GM18867 (cell line): ENCODE measurements at regions not wholly inside any gene's neighbourhood (a gene's known extent, or its start where the extent isn't known, plus 50 kb on each side); places are given as distances from the start of the nearest gene placed in this dataset.
"Not testable (repeated sequence)": the region's sequence is repeated elsewhere in the genome, so short reads cannot be mapped to it uniquely, and the experiment has no call there.

Experiments
- ATAC-seq: cut with Tn5 transposase; IDR thresholded peaks from one replicate; pipeline ENCODE4 v1.9.1; 2021; ENCODE audit warnings: mild to moderate bottlenecking, moderate library complexity; ENCODE audit not compliant: unreplicated experiment

DNA sequence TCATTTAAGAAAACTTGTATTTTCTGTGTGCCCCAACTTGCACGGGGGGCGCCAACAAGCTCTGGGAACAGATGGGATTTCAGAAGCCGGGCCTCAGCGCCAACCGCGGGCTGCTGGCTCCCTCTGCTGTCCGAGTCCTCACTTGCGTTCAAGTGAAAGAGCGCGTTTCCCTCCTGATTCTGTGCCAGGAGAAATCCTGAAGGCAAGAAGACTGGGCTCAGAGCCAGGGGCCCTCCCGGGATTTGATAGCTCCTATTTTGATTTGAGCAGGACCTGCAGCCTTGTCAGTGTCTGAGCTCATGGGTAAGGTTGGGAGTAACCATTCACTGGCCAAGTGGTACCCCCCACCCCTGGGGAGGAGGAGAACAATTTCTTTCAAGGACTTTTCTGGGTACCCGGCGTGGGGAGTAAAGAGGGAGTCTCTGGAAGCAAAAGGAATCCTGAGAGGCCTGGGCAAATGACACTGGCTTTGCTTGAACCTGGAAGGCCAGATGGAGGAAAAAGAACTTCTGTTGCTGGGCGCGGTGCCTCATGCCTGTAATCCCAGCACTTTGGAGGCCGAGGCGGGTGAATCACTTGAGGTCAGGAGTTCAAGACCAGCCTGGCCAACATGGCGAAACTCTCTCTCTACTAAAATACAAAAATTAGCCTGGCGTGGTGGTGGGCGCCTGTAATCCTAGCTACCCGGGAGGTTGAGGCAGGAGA lies 179.0 kb upstream of the RGS6 start:
- ATAC-seq: no peak

DNA sequence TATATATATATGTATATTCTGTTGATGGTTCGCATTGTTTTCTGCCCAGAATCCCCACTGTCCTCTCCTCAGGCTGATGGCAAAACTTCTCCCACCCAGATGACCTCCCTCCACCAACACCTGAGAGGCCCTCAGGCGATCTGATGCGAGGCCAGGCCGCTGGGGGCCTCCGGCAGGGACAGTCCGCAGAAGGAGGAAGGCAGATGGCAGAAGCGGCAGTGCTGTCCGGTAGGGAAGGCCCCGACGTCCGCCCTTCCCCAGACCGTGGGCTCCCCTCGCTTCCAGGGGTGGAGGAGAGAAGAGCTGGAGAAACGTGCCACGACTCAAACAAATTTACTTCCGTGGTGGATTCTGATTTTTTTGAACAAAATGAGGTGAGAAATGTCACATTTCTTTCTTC lies 178.3 kb upstream of the RGS6 start:
- no peak for ATAC-seq

DNA sequence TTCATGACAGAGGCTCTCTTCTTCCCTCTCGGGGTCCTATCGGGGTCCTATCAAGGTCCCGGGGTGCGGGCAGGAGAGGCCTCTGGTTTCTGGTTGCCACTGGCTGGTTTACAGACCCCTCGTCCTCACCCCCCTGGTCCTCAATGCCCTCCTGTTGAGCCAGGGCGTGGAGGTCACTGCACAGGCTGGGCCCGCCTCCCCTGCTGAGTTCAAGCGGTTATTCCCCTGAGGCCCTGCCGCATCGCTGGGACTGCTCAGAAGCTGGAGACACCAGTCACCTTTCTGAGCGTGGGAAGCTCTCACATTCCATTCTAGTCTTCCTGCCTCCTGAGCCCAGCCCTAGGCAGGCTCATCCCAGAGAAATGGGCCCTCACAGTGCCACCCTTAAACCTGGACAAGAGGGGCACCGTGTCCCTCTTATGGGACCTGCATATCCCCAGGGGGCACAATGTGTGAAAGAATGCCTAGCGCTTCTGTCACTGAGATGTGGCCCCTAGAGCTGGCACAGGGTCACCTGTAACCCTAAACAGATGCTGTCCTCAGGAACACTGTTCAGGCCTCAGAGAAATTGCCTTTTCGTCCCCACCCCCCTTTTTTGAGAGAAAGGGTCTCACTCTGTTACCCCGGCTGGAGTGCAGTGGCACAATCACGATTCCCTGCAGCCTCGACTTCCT lies 177.7 kb upstream of the RGS6 start:
- ATAC-seq: no peak

DNA sequence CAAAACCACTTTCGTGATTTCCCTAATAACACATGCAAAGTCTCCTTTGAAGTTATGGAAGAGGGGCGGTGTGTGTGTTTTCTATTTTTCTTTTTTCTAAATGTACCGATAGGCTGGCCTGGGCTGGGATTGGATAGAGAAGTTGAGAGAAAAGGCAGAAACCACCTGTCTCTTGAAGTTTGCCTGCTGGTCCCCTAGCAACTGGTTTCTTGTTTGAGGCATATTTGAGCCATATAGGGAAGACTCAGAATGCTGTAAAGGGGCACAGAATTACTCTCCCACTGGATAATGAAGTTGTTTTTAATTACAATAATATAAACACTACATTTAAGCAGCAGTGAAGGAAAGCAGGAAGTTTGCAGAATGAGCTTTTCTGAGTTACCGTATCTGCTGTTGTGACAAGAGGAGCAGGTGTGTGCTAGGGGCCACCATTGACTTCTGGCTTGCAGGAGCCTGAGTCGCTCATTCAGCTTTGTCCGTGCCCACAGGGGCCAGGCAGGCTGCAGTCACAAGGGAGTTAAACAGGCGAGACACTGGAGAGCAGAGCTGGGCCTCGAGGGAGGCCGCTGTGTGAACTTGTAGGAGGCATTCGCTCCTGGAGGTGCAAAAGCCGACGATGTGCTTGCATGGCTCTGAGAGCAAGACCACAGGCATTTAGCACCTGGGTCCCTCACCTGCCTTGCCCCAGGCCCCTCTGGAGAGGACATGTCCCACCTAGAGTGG lies 173.8 kb upstream of the RGS6 start:
- ATAC-seq: no peak

DNA sequence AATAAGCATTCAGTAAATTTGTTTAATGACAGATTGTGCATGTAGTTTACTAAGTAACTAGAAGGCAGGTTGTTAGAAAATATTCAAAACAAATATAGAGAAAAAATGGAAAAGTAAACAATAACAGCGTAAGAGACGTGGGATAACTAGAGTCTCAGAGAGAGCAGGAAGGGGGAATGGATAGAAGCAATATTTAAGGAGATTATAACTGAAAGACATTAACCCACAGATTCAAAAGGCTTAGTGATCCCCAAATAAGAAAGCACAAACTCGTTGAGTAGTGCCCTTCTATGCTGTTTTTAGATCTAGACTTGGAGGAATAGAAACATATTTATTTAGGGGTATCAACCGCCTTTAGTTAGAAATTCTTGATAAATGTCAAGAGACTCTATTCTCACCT lies 169.7 kb upstream of the RGS6 start:
- ATAC-seq: no peak

DNA sequence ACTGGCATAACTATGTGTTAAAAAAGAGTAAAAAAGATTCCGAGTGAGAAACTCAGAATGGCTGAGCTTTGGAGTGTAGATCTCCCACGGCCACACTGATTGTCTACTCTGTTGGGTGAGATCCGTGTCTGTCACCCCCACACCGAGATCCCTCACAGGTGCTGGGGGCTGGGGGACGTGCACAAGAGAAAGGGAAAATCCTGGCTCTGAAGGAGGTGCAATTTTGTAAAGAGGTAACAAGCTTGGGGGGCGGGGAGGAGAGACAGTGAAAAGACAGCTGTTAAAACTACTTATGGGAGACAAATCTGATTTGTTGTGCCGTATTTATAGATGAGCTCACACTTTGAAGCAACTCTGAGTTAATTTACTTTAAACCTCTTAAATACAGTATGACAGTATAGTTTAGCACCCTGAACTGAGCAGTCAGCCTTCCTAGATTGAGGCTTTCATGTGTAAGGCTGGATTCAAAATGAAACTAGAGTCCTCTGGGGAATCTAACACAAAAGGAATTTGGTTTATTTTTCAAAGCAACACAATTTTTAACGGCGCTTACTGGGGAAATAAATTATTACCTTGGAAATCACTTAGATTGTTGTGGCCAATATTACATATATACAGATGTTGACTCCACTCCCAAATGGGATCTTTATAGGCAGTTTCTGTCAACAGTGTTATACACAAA lies 167.4 kb upstream of the RGS6 start:
- ATAC-seq: no peak

DNA sequence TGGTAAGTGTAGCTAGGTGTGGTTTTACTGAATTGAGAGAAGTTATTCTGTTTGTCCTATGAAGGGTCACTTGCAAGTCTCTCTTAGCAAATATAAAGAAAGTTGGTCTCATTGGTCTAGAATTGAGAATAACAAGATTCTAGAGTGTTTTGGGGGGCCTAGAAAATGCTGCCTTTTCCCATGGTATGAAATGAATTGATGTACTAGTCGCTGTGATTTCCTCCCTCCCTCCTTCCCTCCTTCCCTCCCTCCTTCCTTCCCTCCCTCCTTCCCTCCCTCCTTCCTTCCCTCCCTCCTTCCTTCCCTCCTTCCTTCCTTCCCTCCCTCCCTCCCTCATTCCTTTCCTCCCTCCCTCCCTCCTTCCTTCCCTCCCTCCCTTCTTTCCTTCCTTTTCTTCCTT lies 166.7 kb upstream of the RGS6 start:
- no peak for ATAC-seq

DNA sequence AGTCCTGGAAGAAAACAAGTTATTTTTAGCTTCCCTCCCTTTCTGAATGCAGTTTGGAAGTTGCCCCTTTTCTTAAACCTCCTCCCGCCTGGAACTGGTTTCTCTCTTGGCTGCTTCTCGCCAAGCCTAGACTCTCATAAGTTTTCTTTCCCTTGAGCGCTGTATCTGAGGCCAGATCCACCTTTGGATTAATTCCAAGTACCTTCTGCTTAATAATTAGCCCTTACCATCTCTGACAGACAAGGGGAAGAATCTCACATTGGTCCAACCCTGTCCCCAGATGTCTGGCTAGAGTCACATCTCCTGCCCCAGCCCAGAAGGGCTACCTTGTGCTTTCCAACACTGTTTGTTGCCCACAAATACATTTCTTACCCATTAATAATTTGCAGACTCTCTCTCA lies 161.8 kb upstream of the RGS6 start:
- no peak for ATAC-seq

DNA sequence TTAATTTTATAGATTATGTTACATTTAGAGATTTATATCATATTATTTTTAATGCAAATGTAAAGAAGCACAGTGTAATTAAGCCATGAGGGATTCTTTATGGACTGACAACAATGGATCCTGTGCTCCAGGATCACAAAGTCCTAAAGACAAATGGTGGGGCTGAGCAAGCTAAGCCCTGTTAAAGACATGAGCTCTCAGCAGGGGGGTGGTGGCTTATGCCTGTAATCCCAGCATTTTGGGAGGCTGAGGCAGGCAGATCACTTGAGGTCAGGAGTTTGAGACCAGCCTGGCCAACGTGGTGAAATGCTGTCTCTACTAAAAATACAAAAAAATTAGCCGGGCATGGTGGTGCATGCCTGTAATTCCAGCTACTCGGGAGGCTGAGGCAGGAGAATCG lies 160.8 kb upstream of the RGS6 start:
- not testable (repeated sequence) for ATAC-seq

DNA sequence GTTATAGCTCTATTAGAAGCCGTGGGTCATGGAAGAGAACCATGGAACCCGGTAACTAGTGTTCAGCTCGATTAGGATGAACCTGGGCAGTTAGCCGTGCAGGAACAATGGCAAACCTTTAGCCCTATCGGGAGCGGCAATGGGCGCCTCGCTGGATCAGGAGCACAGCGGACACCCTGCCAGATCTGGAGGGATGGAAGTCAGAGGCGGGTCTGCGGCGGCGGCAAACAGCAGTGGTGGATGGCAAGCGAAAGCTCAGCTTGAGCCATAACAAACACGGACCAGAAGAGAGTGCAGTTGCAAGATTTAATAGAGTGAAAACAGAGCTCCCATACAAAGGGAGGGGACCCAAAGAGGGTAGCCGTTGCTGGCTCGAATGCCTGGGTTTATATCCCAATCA lies 160.2 kb upstream of the RGS6 start:
- not testable (repeated sequence) for ATAC-seq

DNA sequence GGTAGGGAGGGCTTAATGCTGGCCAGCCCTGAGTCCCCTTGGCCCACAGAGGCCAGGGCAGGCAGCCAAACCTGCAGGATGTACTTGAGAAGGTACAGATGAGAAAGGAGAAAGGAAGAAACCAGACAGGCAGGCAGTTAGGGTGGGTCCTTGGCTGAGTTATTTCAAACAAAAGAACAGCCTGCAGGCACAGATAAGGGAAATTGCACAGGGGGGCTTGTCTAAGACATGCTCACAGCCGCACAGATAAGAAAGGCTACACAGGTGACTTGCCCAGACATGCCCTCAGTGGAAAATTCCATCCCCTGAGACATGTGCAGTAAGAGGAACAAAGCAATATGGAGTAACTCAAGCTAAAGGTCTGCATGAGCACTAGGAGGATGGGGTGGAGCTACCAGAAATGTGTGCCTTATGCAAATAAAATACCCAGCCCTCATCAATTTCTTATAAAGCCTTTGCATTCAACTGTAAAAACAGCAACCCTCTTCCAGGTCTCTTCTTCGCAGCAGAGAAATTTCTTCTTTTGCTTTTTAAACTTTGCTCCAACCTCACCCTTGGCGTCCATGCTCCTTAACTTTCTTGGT lies 158.2 kb upstream of the RGS6 start:
- no peak for ATAC-seq

DNA sequence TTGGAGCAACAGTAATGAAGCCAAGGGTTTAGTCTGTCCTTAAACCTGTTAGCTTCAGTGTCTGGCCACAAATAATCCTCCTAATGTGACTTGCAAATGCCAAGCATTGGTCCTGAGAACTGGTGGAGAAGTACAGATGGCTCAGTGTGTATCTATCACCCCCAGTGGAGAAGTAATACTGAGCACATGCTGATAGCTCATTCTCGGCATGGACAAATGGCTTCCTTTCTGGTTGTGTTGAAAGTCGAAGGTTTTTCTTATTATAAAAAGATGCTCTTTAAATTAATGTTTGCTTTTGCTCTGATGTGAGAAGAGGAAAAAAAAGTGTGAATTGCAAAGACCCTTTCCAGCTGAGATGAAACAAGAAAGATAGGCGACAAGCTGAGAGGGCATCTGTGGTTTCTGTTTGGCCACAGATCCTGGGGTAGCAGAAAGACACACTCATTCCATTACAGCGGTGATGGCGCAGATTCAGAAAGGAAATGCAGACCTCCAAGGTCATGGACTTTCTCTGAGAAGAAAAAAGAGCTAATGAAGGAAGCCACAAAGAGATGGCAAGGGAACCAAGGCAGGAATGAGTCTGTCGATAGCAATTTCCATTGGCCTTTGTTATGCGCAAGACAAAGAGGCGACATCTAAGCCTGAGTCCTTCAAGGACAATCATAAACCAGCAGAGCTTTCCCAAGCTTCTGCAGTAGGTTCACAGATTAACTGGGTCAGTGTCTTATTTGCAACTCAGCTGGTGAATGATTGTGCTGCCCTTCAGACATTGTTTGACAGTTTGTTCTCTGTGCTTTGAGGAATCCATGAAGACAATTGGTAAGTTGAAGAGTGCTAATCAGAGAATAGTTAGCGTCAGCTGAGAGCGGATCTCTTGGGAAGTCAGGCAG lies 155.5 kb upstream of the RGS6 start:
- no peak for ATAC-seq

DNA sequence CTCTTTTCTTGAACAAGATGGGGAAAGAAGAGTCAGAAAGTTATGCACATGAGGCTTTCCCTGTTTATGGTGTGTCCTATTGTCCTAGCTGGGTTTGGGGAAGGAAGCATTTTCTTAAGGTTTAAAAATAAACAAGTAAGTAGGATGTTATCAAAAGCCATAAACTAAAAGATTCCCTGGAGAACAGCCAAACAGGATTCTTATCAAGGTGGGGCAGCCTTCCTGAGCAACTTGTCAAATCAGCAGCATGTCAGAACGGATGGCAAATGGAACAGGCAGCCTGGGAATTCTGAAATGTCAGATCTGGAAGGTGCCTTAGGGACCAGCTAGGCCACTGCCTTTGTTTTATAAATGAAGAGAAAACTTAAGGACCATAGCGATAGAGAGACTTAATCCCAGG lies 152.2 kb upstream of the RGS6 start:
- no peak for ATAC-seq

DNA sequence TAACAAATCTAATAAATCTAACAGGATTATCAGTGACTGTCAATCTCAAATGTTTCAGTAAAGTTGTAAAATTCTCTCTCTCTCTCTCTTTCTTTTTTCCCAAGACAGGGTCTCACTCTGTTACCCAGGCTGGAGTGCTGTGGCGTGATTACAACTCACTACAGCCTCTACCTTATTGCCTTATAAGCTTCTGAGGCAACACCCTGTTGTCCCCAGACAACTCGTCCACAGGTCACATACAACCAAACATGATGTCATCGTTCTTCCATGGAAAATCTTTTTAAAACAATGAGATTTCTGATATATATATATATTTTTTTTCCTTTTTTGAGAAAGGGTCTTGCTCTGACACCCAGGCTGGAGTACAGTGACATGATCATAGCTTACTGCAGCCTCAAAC lies 151.4 kb upstream of the RGS6 start:
- no peak for ATAC-seq

DNA sequence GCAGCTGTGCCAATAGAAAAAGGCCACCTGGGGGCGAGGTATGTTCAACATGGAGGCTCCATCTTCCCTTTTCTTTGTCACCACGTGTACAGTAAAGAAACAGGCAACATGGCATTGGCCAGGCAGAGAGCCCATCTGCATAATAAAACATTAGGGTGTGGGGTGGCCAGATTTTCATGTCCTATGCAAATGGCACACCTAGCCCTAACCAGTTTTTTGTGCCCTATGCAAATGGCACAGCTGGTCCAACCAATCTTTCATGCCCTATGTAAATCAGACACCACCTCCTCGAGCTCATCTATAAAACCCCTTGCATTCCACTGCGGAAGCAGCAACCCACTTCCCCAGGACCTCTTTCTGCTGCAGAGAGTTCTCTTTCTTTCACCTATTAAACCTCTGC lies 149.1 kb upstream of the RGS6 start:
- no peak for ATAC-seq

DNA sequence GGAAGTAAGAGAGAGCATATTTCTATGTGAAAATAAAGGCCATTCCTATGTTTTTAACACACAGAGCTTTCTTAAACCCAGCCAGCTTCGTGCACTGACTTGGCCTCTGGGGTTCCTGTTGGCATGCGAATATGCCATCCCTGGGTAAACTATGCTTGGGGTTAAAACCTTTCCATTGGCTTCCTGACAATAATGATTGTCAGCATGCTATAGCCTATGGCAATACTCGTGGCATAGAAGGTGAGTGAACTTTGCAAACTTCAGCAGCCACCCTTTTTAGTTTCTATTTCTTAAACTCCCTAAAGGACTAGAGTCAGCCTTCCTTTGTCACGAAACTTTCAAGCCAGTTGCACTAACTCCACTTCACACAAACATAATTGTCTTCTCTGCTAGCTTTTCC lies 148.4 kb upstream of the RGS6 start:
- no peak for ATAC-seq

DNA sequence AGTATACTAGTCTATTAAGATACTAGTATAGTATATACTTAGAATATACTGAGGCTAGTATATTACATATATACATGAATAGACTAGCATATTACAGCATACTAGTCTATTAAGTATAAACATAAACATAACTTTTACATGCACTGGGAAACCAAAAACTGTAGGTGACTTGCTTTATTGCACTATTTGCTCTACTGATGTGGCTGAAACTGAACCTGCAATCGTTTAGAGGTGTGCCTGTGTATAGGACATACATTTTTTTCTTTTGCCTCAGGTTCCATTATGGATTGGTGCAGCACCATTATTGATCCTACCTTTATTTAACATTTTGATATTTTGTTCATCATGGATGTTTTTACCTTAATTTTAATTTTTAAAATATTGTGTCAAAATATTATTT lies 143.2 kb upstream of the RGS6 start:
- ATAC-seq: no peak

DNA sequence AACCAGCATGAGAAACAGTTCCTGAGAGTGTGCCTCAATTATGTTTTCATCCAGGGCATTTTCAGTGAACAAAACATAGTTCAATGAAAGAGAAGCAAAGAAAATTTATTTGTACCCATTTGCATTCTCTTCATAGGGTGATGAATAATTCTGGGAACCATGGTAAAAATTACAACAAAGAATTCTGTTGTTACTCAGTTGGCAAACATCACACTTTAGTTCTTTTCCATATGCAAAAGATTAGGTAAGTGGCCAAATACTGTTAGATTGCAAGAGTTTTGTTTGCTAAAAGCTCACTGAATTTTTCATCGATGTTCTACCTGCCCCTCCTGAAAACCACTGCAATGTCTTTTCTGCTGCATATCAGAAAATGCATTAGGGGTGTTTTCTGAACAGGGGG lies 132.4 kb upstream of the RGS6 start:
- ATAC-seq: no peak

DNA sequence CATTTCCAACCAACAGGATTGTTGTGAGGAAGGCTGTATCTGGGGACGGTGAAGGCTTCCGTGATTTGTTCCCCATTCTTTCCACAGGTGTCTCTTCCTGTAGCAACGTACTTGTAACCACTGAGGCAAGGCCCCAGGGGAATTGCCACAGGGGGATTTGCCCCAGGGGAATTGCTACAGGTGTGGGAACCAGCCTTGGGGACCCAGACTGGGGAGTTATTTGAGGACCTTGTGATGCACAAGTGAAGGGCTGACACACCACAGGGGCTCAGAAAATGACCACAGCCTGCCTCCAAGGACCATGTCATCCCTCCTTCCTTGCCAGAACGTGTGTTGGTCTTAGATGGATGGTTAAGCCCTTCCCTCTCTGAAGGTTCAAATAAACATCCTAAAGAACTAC lies 131.4 kb upstream of the RGS6 start:
- no peak for ATAC-seq

DNA sequence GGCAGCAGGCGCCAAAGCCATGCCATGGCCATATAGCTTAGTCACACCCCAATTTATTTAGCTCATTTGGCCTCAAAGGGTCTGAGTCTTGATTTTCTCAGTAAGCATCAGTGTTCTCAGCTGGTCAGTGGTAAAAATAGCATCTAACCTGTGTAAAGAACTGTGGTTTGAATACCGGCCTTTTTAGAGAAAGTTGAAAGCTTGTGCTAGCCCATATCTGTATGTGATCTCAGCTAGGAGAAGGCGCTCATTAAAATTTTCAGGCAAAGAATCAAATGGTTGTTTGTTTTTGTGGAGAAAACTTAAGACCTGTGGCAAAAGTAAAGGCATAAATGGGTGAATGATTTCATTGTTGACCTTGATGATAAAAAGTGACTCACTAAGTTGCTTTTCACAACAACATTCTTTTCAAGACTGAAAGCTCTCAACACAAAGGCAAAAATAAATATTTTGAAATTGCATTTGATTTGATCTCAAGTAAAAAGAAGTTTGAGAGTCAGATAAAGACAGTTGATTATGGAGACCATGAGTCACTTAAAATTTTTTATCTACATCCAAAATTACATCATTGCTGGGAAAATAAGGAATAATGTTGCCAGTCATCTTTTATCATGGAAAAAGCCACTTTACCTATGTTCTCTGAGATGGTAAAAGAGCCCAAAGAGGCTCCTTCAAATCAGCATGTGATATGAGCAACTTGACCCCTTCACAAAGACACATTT lies 128.5 kb upstream of the RGS6 start:
- ATAC-seq: no peak
